ENCODE measurements at regions not wholly inside any gene's neighbourhood (a gene's known extent, or its start where the extent isn't known, plus 50 kb on each side); places are given as distances from the start of the nearest gene placed in this dataset.

GRCh38 chr13:111045170-111045569 is 69.9 kb upstream of the ARHGEF7 start:
- intact Hi-C loops (cut with DNase I) = loop anchor here (5.0 kb wide), 1 partner anchor 38 kb away; no protein-coding TSS in a partner anchor
- Histone ChIP-seq H3K27me3 (peaks cover 0 to 19% (median 0%) of the 10 kb centered on the region in 4 donors), H3K27ac (replicated peaks in 1 of 4) (no peak overlapping the region), H3K9me3 (no peaks in the 10 kb centered on the region), H3K4me3 (no peak overlapping the region), H3K36me3 (no peaks in the 10 kb centered on the region), H3K4me1 (peaks cover 3 to 9% (median 6%) of the 10 kb centered on the region in 4 donors)
- WGBS = 80% methylated on average over 2 of the region's 10 CpGs
- DNase-seq (ENCODE audit: extremely low spot score) = no peak
- TF ChIP-seq CTCF (IDR thresholded peaks at IDR 0.05) = no peak
- no peak for TF ChIP-seq POLR2A (IDR thresholded peaks at IDR 0.05; ENCODE audit: low read depth)
- TF ChIP-seq POLR2AphosphoS5 (IDR thresholded peaks at IDR 0.05) = no peak
- TF ChIP-seq EP300 (IDR thresholded peaks at IDR 0.05) = no peak

- H3K27ac ChIP-seq (replicated peaks in 1 of 4) = no peak overlapping the region
- H3K4me1 ChIP-seq = peaks cover 0 to 7% (median 3%) of the 10 kb centered on the region in 4 donors
- peak; percentile 74 for DNase-seq (ENCODE audit: extremely low spot score)
- 94% methylated on average over 14 of the region's 19 CpGs for WGBS
- peaks cover 0 to 21% (median 0%) of the 10 kb centered on the region in 4 donors for H3K27me3 ChIP-seq
- intact Hi-C loops (cut with DNase I) = no loop called here
- H3K36me3 ChIP-seq = no peaks in the 10 kb centered on the region
- H3K4me3 ChIP-seq = no peak overlapping the region
- no peak for TF ChIP-seq POLR2AphosphoS5 (IDR thresholded peaks at IDR 0.05)
- TF ChIP-seq CTCF (IDR thresholded peaks at IDR 0.05) = no peak
- TF ChIP-seq EP300 (IDR thresholded peaks at IDR 0.05) = no peak
- TF ChIP-seq POLR2A (IDR thresholded peaks at IDR 0.05; ENCODE audit: low read depth) = no peak
- no peaks in the 10 kb centered on the region for H3K9me3 ChIP-seq
Measured at GRCh38 chr13:111044087-111044830, 70.9 kb upstream of the ARHGEF7 start.

GRCh38 chr13:111043575-111043982 is 71.5 kb upstream of the ARHGEF7 start:
- H3K4me3 ChIP-seq = no peak overlapping the region
- no peak for TF ChIP-seq CTCF (IDR thresholded peaks at IDR 0.05)
- TF ChIP-seq POLR2A (IDR thresholded peaks at IDR 0.05; ENCODE audit: low read depth) = no peak
- no peak for TF ChIP-seq EP300 (IDR thresholded peaks at IDR 0.05)
- peak in 1 of 2 donors; percentile 52 for TF ChIP-seq POLR2AphosphoS5 (IDR thresholded peaks at IDR 0.05)
- intact Hi-C loops (cut with DNase I) = no loop called here
- no peaks in the 10 kb centered on the region for H3K36me3 ChIP-seq
- no peak overlapping the region for H3K27ac ChIP-seq (replicated peaks in 1 of 4)
- WGBS = 84% methylated on average over 11 of the region's 12 CpGs
- peaks cover 0 to 21% (median 0%) of the 10 kb centered on the region in 4 donors for H3K27me3 ChIP-seq
- DNase-seq (ENCODE audit: extremely low spot score) = no peak
- H3K9me3 ChIP-seq = no peaks in the 10 kb centered on the region
- H3K4me1 ChIP-seq = peaks cover 0 to 7% (median 3%) of the 10 kb centered on the region in 4 donors

- H3K9me3 ChIP-seq = no peaks in the 10 kb centered on the region
- TF ChIP-seq POLR2AphosphoS5 (IDR thresholded peaks at IDR 0.05) = no peak
- no peak for TF ChIP-seq CTCF (IDR thresholded peaks at IDR 0.05)
- no peak for TF ChIP-seq EP300 (IDR thresholded peaks at IDR 0.05)
- no peak for TF ChIP-seq POLR2A (IDR thresholded peaks at IDR 0.05; ENCODE audit: low read depth)
- no peak overlapping the region for H3K27ac ChIP-seq (replicated peaks in 1 of 4)
- H3K36me3 ChIP-seq = no peaks in the 10 kb centered on the region
- DNase-seq (ENCODE audit: extremely low spot score) = peak; percentile 92
- H3K4me1 ChIP-seq = peaks cover 0 to 7% (median 3%) of the 10 kb centered on the region in 4 donors
- intact Hi-C loops (cut with DNase I) = no loop called here
- 80% methylated on average over 9 of the region's 11 CpGs for WGBS
- H3K4me3 ChIP-seq = no peak overlapping the region
- H3K27me3 ChIP-seq = peaks cover 0 to 21% (median 0%) of the 10 kb centered on the region in 4 donors
Measured at GRCh38 chr13:111042661-111043226, 72.4 kb upstream of the ARHGEF7 start.
